ENCODE measurements at regions not wholly inside any gene's neighbourhood (a gene's known extent, or its start where the extent isn't known, plus 50 kb on each side); places are given as distances from the start of the nearest gene placed in this dataset.

DNA sequence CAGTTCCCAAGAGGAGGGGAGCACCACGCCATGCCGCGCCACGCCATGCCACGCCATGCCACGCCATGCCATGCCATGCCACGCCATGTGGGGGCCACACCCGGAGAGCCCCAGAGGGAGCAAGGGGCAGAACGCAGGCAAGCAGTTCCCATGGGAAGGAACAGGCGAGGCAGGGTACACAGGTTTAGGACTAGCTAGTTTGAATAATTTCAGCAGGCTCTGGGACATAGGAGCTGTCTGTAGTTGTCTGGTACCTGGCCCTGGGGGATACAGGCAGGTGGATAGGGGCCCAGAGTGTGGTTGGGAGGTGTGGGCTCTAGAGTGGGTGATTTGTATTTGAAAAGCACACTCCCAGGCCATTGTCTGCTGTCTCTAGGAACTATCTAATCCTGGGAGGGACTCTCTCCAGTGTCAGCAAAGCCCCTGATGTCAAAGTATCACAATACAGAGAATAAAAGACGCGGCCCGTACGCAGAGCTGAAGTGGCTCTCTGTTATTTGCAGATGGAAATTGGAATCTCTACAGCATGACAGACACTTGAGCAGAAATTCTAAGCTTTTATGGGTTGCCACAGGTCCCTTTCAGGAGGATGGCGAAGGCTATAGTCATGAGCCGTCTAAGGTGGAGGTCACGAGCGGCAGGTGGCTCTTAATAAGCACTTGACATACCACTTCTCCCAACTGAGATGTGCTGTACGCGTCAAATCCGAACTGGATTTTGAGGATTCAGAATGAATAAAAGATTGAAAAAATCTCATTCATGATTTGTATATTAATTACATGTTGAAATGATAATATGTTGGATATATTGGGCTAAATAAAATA is 220.8 kb upstream of the TNRC6C start:
- no peak for DNase-seq

DNA sequence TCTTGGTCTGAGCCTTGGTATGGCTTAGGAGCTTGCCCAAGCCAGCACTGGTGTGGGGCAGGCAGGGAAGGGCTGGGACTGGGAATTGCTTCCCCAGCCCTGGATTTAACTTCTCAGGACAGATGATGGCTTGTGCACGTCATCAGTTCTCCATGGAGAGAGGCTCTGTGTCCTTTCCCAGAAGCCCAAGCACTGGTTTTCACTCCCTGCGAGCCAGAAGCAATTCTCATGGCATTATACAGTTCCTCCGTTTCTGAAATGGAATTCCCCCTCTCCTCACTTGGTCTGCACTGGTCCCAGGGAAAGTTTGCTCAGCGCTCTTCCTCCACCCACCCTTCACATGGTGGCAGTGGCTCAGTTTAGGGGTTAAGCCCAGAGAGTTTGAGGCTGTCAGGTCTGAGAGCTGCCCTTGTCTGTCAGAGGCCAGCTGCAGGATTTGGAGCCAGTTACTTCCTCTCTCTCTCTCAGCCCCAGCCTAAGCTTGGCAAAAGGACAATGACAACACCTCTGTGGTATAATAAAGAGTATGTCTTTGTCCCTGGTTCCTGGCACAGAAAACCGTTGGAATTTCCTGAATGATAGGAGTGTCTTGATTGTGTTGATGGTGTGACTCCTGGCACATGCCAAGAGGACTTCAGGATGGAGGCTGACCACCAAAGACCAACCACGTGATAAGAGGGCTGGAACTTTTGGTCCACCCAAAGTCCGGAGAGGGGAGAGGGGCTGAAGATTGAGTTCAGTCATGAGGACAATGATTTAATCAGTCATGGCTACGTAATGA is 219.6 kb upstream of the TNRC6C start:
- DNase-seq: no peak

DNA sequence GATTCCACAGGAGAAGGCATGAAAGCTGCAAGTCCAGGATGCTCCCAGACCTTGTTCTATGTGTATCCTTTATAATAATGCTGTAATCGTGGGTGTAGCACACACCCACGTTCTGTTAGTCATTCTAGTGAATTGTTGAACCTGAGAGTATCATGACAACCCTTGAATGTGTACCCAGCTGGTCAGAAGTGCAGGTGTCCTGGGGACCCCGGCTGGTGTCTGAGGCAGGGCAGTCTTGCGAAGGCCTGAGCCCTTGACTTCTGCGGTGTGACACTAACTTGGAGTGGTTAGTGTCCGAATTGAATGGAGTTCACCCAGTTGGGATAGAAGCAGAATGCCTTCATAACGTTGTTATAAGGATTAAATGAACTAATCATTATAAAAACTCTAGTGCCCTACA is 218.0 kb upstream of the TNRC6C start:
- DNase-seq: no peak

DNA sequence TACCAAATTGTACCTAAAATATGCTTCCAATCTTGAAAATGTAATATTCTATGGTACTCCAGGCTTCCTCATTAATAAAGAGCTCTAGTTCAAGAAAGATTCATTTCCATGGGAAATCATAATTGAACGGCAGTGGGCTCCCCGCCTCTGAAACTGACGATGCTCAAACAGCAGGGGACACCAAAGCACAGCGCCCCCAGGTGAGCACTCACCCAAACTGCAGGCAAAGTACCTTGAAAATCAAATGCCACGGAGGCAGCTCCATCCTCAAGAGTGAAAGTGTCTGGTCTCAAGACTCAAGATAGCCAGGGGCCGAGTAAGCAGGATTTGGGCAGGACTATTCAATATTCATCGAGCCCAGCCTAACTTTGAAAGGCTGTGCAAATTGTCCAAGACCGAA is 217.4 kb upstream of the TNRC6C start:
- no peak for DNase-seq

DNA sequence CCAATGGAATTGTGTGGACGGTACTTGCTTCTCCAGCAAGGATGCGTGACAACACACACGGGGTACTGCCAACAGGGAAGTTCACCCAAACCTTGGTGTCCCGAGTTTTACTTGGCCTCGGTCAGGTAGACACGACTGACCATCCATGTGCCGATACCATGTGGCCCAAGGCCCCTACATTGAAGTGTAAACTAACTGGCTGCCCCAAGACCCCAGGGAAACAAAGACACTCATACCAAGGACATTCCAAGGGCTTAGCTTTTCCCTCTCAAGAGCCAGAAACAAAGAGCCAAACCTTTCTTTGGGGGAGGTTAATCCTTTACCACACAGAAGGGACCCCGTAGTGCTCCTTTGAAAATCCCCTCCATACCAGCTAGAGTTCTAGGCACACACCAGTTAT is 215.9 kb upstream of the TNRC6C start:
- no peak for DNase-seq

DNA sequence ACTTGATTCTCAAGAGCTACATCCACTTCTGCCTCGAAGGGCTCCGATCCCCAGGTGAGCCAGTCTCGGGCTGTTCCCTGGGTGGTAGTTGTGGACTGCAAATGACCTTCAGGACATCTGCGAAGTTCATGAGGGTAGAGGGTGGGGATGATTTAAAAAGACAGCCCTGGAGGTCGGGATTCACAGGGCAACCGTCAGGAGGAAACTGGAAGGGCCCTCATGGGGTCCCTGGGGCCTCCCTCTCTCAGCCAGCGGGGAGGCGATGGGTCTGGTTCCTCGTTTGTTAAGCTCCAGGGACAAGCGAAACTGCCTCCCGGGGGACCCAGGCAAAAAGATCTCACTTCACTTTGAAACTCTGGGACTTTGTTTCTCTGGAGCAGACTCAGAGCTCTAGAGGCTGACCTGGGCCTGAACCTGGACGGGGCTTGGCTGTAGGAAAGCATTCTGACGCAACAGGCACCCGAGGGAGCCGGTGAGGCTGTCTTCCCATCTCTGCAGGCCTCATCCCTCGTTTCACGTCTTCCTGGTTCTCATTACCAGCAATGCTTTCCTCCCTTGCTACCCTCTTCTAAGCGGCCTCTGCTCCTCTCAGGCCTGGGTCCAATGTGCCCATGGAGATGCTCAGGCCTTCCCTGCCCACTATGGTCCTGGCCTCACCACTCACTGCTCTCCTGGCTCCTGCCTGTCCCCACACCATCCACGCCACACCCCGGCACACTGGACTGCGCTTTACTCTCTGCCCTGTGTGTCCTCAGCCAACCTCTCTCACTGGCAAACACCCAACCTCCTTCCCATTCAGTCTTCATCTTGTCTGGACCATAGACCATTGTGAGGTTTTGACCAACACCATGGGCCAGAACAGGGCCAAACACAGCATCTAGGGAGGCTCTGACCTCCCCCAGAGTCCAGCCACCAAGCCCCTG is 214.2 kb upstream of the TNRC6C start:
- DNase-seq: no peak

DNA sequence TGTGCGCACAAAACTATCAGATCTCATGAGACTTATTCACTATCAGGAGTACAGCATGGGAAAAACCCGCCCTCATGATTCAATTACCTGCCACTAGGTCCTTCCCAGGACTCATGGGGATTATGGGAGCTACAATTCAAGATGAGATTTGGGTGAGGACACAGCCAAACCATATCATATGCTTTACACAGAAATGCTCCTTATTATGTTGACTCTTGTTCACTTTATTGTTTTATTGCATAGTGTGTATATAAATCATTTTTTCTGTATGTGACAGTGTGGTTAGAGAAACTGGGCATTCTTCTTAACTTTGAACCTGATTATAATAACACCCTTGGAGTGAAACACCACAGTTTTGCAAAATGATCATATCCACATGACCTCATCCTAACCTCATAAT is 212.8 kb upstream of the TNRC6C start:
- no peak for DNase-seq

DNA sequence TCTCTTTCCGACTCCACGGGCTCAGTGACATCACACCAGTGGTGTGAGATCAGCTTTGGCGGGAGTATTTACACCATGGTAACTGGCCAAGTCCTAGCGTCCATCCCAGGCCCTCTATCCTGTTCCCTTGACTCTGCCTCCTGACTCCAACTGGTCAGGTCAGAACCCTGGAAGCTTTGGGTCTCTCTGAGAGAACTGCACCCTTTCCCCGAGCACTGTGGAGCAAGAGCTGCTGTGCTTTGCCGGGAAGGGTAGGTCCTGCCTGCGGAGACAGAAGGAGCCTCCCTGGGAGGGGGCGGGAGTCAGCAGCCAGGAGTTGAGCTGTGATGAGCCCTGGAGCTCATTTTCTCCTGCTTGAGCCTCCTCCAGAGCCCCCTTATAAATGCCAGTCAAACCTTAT is 212.1 kb upstream of the TNRC6C start:
- no peak for DNase-seq

DNA sequence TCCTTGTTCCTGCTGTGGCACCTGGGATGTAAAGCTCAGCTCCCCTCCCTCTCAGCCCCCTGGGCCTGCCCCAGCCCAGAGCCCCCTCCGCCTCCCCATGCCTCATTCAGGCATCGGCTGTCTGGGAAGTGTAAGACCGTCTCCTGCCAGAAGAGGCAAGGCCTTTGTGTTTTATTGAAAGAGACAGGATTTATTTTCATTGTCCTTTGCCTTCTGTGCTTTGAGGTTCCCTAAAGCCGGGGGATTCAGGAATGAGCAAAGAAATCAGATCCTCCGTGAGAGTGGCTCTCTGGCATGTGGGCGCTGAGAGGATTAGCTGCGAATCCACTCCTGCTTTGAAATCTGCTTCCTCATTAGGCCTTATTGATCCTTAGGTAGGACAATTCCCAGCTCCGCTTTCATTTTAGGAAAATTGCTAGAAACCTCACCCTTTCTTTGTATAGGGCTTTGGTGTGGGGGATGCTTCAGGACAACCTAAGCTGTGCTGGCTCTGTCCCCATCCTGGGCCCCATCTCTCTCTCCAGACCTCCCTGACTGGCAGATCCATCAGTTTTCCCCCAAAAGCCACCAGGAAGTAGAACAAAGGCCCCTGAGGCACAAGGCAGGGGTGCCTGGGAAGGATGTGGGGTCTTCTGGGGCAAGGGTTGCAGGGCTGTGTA is 211.5 kb upstream of the TNRC6C start:
- DNase-seq: no peak

DNA sequence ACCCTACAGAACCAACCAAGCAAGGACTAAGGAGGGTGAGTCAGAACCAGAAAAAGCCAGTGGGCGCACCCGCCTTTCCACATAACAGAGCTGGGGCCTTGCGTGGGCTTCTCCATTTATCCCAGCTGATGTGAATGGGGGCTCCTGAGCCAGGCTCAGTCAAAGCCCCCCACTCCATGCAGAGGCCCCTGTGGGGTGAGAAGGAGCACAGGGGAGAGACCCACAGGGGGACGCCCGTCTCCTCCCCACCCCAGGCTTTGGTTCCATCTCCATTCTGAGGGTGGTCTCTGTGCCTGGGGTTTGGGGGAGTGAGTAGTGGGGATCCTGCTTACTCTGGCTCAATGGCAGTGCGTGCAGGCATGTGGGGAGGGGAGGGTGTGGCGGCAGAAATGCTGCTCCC is 210.1 kb upstream of the TNRC6C start:
- DNase-seq: no peak

DNA sequence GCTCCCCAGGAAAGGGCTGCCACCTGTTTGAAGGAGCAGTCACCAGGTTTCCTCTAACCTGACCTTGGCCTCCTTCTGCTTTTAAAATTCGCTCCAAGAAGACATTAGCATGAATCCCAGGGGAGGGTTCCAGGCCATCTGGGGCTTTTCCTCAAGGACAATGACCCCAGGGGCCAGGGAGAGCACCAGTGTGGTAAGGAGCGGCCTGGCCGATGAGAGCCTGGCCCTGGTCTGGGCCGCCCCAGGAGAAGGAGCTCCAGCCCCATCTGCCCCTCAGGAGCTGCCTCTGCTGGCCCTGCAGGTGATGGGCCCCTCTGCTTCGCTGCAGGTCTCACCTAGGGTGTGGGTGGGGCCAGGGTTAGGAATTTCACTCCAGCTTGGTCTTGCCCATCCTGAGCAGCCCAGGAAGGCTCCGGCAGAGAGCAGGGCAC is 209.2 kb upstream of the TNRC6C start:
- DNase-seq: no peak

DNA sequence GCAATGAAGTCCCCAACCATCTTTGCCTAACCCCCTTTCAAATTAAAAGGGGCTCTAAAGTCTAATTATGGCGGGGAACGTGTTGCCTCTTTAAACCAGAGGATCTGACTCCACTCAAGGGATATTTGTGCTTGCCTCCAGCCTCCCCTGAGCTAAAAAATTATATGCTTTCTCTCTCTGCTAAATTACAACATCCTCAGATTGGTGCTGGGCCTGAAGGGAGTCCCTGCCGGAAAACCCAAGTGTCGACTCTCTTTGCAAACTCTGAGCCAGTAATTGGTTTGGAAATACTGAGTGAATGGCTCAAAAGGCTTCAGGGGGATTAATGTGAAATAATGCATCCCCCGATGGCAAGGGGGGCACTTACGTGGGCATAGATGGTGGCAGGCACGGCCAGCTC is 208.5 kb upstream of the TNRC6C start:
- no peak for DNase-seq

DNA sequence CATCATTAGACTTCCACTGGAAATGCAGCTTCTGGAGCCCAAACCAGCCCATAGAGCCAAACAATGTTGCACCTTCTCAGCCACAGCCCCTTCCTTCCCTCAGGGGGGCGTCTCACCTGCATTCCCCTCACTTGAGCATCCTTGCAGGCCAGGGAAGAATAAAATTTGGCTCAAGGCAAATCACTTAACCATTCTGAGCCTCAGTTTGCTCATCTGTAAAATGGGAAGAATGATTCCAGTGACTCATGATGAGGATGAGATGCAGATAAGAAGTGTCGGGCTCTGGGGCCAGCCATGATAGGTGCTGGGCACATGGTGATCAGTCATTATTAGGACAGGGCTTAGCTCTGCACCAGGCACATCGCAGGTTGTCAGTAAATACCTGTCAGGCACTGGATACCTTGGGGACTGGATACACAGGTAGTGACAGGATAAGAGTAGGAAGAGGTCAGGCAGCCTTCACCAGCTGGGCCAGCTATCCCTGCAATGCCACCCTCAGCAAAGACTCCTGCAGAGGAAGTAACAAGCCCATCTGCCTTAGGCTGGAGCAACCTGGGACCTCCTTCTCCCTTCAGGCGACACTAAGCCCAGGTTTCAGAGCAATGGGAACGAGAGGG is 208.0 kb upstream of the TNRC6C start:
- DNase-seq: no peak

DNA sequence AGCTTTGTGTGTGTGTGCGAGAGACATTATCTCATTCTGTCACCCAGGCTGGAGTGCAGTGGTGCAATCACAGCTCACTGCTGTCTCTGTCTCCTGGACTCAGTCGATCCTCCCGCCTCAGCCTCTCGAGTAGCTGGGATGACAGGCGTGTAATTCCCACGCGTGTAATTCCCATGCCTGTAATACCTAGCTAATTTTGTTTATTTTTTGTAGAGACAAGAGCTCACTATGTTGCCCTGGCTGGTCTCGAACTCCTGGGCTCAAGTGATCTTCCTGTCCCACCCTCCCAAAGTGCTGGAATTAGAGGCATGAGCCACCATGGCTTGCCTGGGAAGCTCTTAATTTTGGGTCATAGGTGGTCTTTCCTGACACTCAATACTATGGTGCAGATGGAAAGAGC is 205.3 kb upstream of the TNRC6C start:
- DNase-seq: no peak

DNA sequence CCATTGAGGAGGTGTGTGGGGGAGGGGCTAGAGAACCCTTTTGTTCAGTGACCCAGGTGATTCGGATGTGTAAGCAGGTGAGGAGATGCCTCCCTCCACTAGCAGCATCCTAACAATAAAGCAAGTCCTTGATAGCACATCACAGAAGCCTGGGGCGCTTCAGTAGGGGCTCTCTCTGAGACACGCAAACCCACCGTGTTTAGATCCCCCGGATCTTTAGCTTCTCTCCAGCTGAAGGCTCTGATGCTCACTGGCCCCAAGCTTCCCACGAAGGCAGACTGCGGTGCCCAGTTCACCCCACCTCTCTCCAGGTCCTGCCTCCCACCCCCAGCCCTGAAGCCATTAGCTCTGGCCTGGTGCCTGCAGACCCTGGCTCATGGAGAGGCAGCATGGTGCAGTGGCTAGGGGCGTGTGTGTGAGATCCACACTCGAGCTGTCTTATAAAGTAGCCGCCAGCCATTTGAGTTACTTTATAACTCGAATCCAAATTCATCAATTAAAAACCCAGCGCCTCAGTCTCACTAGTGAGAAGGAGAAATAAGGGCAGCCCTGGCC is 204.7 kb upstream of the TNRC6C start:
- DNase-seq: no peak

DNA sequence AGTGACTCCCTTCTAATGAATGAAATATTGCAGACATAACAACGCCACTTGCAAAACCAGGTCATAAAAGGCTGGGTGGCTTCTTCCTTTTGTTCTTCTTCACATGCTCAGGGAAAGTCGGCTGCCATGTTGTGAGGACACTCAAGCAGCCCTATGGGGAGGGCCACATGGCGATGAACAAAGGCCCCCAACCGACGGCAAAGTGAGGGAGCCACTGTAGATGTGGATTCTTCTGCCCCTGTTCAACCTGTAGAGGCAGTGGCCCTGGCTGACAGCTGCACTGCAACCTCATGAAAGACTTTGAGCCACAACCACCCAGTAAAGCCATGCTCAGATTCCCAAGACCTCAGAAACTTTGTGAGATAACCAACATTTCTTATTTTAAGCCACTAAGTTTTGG is 203.5 kb upstream of the TNRC6C start:
- no peak for DNase-seq

DNA sequence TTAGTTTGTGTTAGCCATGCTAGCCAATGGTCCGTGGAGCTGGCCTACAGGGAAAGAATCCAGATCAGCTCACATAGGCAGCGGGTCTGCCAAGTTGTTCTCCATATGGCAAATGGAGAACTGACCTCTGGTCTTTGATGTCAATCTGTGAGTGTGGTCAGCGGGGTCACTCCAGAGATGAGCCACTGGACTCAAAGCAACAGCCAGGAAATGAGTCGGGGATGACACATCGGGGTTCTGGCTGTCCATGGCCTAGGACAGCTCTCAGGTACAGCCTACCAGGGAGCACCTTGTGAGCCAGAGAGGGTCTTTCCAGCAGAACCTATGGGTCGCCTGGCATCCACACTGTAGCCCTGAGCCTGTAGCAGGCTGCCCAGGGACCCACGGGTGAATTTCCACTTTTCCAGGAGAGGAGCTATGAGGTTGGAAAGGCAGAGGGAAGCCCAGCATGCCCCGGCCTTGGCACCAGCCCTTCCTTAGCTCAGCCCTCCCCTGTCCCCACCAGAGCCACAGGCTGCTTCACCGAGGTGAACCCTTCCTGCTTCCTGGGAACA is 203.0 kb upstream of the TNRC6C start:
- DNase-seq: no peak

DNA sequence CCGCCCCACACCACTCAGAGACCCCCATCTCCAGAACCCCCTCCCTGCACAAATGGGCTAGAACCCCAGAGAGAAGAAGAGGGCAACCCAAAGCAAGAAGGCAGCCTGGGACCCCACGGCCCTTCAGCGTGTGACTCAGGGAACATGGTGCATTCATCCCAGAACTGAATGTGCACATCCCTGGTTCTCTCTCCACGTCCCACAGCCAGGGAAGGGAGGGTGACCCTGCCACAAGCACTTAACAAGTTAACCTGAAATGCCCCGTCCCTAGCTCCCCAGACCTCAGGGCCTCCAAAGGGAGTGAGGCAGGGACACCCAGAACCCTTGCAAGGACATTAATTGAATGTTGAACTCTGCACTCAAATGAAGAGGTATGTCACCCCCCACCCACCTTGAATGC is 202.5 kb upstream of the TNRC6C start:
- DNase-seq: no peak

DNA sequence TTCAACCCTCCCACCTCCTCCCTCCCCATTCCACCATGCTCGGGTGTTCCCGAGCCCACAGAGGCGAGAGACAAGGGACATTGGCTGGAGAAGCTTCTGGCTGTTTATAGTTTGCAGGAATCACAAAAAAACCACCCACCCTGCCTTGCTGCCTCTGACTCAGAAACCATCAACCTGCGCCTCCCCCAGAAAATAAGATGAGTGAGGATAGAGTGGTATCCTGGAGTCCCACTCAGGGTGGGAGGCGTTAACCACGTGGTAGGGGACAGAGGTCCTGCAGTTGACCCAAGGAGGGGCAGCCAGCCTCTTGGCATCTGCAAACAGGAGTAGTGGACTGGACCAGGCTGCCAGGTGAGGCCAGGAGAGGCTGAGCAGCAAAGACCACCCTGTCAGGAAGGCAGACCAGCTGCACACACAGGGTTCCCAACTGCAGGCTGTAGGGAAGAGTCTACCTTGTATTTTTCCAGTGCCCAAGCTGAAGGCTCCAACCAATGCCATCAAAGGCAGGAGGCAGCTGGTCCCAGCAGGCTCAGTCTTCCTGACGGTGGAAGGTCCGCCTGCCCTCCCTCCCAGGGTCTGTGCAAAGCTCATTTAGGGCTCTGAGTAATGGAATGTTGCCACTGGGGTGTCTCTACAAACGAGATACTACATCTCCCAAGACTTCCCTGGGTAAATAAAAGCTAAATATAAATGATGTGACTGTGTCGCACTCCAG is 201.5 kb upstream of the TNRC6C start:
- no peak for DNase-seq

DNA sequence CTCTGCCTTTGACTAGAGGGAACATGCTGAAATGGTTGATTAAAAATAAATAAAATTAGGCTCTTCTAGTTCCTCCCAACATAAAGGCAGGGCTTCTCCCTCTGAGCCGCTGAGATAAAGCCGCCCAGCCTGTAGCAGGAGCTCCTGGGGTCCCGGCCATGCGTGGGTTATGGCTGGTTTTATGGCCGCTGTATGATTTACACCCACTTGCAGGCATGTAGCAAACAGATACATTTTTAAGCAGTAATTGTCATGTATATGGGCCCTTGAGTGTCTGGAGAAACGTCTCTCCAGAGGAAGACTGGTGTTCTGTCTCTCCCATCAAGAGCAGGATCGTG is 201.0 kb upstream of the TNRC6C start:
- no peak for DNase-seq

DNA sequence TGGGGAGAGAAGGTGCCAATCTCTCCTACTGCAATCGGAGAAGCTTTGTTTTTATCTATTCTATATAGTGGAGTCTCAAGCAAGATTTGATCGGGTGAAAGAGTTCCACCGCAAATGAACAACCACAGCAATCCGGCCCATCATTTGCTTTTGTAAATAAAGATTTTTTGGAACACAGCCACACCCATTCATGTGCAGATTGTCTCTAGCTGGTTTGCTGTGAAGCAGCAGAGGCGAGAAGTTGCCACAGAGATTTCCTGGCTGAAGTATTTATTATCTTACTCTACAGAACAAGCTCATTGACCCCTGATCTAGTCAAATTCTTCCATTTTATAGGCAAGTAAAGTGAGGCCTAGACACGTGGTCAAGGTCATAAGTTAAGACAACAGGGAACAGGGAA is 195.5 kb upstream of the TNRC6C start:
- DNase-seq: no peak
